ENCODE measurements at regions not wholly inside any gene's neighbourhood (a gene's known extent, or its start where the extent isn't known, plus 50 kb on each side); places are given as distances from the start of the nearest gene placed in this dataset.

DNA sequence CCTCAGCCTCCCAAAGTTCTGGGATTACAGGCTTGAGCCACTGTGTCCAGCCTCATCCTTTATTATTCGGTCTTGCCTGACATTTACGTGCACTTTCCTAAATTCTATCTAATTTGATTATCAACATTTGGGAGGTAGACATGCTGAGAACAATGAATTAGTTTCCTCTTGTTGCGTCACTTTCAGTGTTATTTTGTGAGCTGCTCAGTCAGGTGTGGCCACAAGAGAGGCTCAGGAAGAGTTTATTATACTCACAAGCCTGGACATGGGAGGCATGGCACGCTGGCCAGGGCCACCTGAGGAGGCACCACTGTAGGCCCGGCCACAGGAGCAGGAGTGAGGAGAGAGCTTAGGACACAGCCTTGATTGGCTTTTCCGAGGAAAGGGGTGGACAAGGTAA lies 59.7 kb upstream of the RBFOX2 start:
- TF ChIP-seq, protein P1, sequence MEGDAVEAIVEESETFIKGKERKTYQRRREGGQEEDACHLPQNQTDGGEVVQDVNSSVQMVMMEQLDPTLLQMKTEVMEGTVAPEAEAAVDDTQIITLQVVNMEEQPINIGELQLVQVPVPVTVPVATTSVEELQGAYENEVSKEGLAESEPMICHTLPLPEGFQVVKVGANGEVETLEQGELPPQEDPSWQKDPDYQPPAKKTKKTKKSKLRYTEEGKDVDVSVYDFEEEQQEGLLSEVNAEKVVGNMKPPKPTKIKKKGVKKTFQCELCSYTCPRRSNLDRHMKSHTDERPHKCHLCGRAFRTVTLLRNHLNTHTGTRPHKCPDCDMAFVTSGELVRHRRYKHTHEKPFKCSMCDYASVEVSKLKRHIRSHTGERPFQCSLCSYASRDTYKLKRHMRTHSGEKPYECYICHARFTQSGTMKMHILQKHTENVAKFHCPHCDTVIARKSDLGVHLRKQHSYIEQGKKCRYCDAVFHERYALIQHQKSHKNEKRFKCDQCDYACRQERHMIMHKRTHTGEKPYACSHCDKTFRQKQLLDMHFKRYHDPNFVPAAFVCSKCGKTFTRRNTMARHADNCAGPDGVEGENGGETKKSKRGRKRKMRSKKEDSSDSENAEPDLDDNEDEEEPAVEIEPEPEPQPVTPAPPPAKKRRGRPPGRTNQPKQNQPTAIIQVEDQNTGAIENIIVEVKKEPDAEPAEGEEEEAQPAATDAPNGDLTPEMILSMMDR (IDR thresholded peaks at IDR 0.05): no peak
- no peak for TF ChIP-seq POLR2A (IDR thresholded peaks at IDR 0.05)
- Histone ChIP-seq H3K27me3 (no peaks in the 10 kb centered on the region), H3K36me3 (no peaks in the 10 kb centered on the region), H3K4me1 (no peaks in the 10 kb centered on the region), H3K27ac (no peak overlapping the region), H3K9me3 (no peaks in the 10 kb centered on the region), H3K4me3 (no peak overlapping the region)
- intact Hi-C loops (cut with DNase I; ENCODE audit: low total_unique reads): no loop called here
- DNase-seq: no peak

GRCh38 chr22:36087784-36088183 lies 59.2 kb upstream of the RBFOX2 start:
- TF ChIP-seq, protein P1 (IDR thresholded peaks at IDR 0.05): no peak
- TF ChIP-seq POLR2A (IDR thresholded peaks at IDR 0.05): no peak
- DNase-seq: no peak
- Histone ChIP-seq H3K9me3 (no peaks in the 10 kb centered on the region), H3K4me1 (no peaks in the 10 kb centered on the region), H3K4me3 (no peak overlapping the region), H3K27me3 (no peaks in the 10 kb centered on the region), H3K36me3 (no peaks in the 10 kb centered on the region), H3K27ac (no peak overlapping the region)
- intact Hi-C loops (cut with DNase I; ENCODE audit: low total_unique reads): no loop called here

DNA sequence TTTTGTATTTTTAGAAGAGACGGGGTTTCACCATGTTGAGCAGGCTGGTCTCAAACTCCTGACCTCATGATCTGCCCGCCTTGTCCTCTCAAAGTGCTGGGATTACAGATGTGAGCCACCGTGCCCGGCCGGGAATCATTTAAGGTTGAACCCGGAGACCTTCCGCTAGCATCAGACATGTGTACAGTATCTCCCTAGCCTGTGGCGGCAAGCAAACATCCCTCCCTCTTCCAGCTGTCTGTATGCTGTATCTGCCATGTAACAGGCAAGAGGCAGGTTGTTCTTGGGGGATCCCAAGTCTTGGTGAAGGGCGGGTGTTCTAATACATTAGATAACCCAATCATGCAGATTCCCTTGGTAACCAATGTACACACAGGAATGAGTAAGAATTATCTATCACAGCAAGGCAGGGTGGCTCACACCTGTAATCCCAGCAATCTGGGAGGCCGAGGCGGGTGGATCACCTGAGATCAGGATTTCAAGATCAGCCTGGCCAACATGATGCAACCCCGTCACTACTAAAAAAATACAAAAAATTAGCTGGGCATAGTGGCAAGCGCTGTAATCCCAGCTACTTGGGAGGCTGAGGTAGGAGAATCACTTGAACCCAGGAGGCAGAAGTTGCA lies 58.1 kb upstream of the RBFOX2 start:
- DNase-seq: no peak
- H3K4me3 ChIP-seq: no peak overlapping the region
- H3K36me3 ChIP-seq: no peaks in the 10 kb centered on the region
- no peaks in the 10 kb centered on the region for H3K4me1 ChIP-seq
- H3K9me3 ChIP-seq: no peaks in the 10 kb centered on the region
- TF ChIP-seq POLR2A (IDR thresholded peaks at IDR 0.05): no peak
- no peak overlapping the region for H3K27ac ChIP-seq
- intact Hi-C loops (cut with DNase I; ENCODE audit: low total_unique reads): no loop called here
- no peaks in the 10 kb centered on the region for H3K27me3 ChIP-seq

- intact Hi-C loops (cut with DNase I; ENCODE audit: low total_unique reads): no loop called here
- no peaks in the 10 kb centered on the region for H3K9me3 ChIP-seq
- no peaks in the 10 kb centered on the region for H3K27me3 ChIP-seq
- no peaks in the 10 kb centered on the region for H3K36me3 ChIP-seq
- no peak for TF ChIP-seq POLR2A (IDR thresholded peaks at IDR 0.05)
- TF ChIP-seq, protein P1 (IDR thresholded peaks at IDR 0.05): no peak
- no peak for DNase-seq
- no peak overlapping the region for H3K27ac ChIP-seq
- no peaks in the 10 kb centered on the region for H3K4me1 ChIP-seq
- no peak overlapping the region for H3K4me3 ChIP-seq
Measured at GRCh38 chr22:36086170-36086490, 57.5 kb upstream of the RBFOX2 start.

DNA sequence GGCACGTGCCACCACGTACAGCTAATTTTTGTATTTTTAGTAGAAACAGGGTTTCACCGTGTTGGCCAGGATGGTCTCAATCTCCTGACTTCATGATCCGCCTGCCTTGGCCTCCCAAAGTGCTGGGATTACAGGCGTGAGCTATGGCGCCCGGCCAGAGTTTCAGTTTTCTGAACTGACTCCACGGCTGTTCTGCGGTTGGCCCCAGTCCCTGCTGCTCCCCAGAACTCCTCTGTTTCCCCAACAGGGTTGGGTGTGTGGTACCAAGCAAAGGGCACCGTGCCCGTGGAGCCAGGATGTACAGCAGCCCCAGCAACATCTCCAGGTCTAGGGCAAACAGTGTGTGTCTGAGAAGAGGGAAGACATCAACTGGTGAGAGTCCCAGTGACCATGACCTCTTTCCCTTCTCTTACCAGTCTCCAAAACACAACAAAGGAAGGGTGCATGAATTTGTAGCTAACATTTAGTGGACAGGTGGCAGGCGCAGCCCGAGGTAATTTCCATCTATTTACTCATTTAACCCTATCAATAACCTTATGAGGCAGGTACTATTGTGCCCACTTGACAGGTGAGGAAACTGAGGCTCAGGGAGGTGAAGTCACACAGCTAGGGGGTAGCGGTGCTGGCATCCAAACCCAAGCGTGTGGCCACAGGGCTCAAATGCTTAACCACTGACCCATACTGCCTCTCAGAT lies 57.0 kb upstream of the RBFOX2 start:
- Histone ChIP-seq H3K4me3 (no peak overlapping the region), H3K27me3 (no peaks in the 10 kb centered on the region), H3K9me3 (no peaks in the 10 kb centered on the region), H3K4me1 (no peaks in the 10 kb centered on the region), H3K36me3 (no peaks in the 10 kb centered on the region), H3K27ac (no peak overlapping the region)
- DNase-seq: no peak
- intact Hi-C loops (cut with DNase I; ENCODE audit: low total_unique reads): no loop called here
- TF ChIP-seq, protein P1 (IDR thresholded peaks at IDR 0.05): no peak
- no peak for TF ChIP-seq POLR2A (IDR thresholded peaks at IDR 0.05)
